ENCODE measurements at regions not wholly inside any gene's neighbourhood (a gene's known extent, or its start where the extent isn't known, plus 50 kb on each side); places are given as distances from the start of the nearest gene placed in this dataset.

GRCh38 chr9:135263511-135263910, 176.0 kb downstream of the OLFM1 start:
- Histone ChIP-seq H3K4me3 (ENCODE audit: low read depth, low read length) (no peak overlapping the region), H3K27me3 (ENCODE audit: control insufficient read depth, insufficient read depth, low read length) (no peaks in the 10 kb centered on the region), H3K36me3 (ENCODE audit: control insufficient read depth, insufficient read depth, low read length) (no peaks in the 10 kb centered on the region), H3K9ac (ENCODE audit: low read depth, low read length) (no peak overlapping the region), H3K4me1 (ENCODE audit: control insufficient read depth, insufficient read depth, low read length) (peaks cover 5% of the 10 kb centered on the region), H3K9me3 (ENCODE audit: control insufficient read depth, insufficient read depth, low read length) (no peaks in the 10 kb centered on the region)

GRCh38 chr9:135265931-135266330, 178.5 kb downstream of the OLFM1 start:
- Histone ChIP-seq H3K4me3 (ENCODE audit: low read depth, low read length) (no peak overlapping the region), H3K36me3 (ENCODE audit: control insufficient read depth, insufficient read depth, low read length) (no peaks in the 10 kb centered on the region), H3K9me3 (ENCODE audit: control insufficient read depth, insufficient read depth, low read length) (no peaks in the 10 kb centered on the region), H3K9ac (ENCODE audit: low read depth, low read length) (no peak overlapping the region), H3K27me3 (ENCODE audit: control insufficient read depth, insufficient read depth, low read length) (no peaks in the 10 kb centered on the region), H3K4me1 (ENCODE audit: control insufficient read depth, insufficient read depth, low read length) (peaks cover 4% of the 10 kb centered on the region)

GRCh38 chr9:135267191-135267809, 179.8 kb downstream of the OLFM1 start:
- Histone ChIP-seq H3K9ac (ENCODE audit: low read depth, low read length) (no peak overlapping the region), H3K27me3 (ENCODE audit: control insufficient read depth, insufficient read depth, low read length) (no peaks in the 10 kb centered on the region), H3K9me3 (ENCODE audit: control insufficient read depth, insufficient read depth, low read length) (no peaks in the 10 kb centered on the region), H3K4me3 (ENCODE audit: low read depth, low read length) (no peak overlapping the region), H3K36me3 (ENCODE audit: control insufficient read depth, insufficient read depth, low read length) (no peaks in the 10 kb centered on the region), H3K4me1 (ENCODE audit: control insufficient read depth, insufficient read depth, low read length) (no peaks in the 10 kb centered on the region)

GRCh38 chr9:135268031-135268430, 180.6 kb downstream of the OLFM1 start:
- H3K4me1 ChIP-seq (ENCODE audit: control insufficient read depth, insufficient read depth, low read length), result no peaks in the 10 kb centered on the region
- H3K27me3 ChIP-seq (ENCODE audit: control insufficient read depth, insufficient read depth, low read length), result no peaks in the 10 kb centered on the region
- H3K9me3 ChIP-seq (ENCODE audit: control insufficient read depth, insufficient read depth, low read length), result no peaks in the 10 kb centered on the region
- H3K9ac ChIP-seq (ENCODE audit: low read depth, low read length), result no peak overlapping the region
- H3K4me3 ChIP-seq (ENCODE audit: low read depth, low read length), result no peak overlapping the region
- H3K36me3 ChIP-seq (ENCODE audit: control insufficient read depth, insufficient read depth, low read length), result no peaks in the 10 kb centered on the region

GRCh38 chr9:135268981-135269380, 181.5 kb downstream of the OLFM1 start:
- no peaks in the 10 kb centered on the region for H3K9me3 ChIP-seq (ENCODE audit: control insufficient read depth, insufficient read depth, low read length)
- H3K4me1 ChIP-seq (ENCODE audit: control insufficient read depth, insufficient read depth, low read length), result no peaks in the 10 kb centered on the region
- H3K27me3 ChIP-seq (ENCODE audit: control insufficient read depth, insufficient read depth, low read length), result no peaks in the 10 kb centered on the region

GRCh38 chr9:135269912-135270830, 182.7 kb downstream of the OLFM1 start:
- no peaks in the 10 kb centered on the region for H3K27me3 ChIP-seq (ENCODE audit: control insufficient read depth, insufficient read depth, low read length)
- no peaks in the 10 kb centered on the region for H3K4me1 ChIP-seq (ENCODE audit: control insufficient read depth, insufficient read depth, low read length)
- no peak overlapping the region for H3K9ac ChIP-seq (ENCODE audit: low read depth, low read length)
- H3K4me3 ChIP-seq (ENCODE audit: low read depth, low read length), result no peak overlapping the region
- H3K9me3 ChIP-seq (ENCODE audit: control insufficient read depth, insufficient read depth, low read length), result no peaks in the 10 kb centered on the region
- no peaks in the 10 kb centered on the region for H3K36me3 ChIP-seq (ENCODE audit: control insufficient read depth, insufficient read depth, low read length)

More at GRCh38 chr9:135268981-135269380, 181.5 kb downstream of the OLFM1 start:
- Histone ChIP-seq H3K36me3 (ENCODE audit: control insufficient read depth, insufficient read depth, low read length) (no peaks in the 10 kb centered on the region), H3K4me3 (ENCODE audit: low read depth, low read length) (no peak overlapping the region), H3K9ac (ENCODE audit: low read depth, low read length) (no peak overlapping the region)

- Histone ChIP-seq H3K4me3 (ENCODE audit: low read depth, low read length) (no peak overlapping the region), H3K9ac (ENCODE audit: low read depth, low read length) (no peak overlapping the region), H3K9me3 (ENCODE audit: control insufficient read depth, insufficient read depth, low read length) (no peaks in the 10 kb centered on the region), H3K36me3 (ENCODE audit: control insufficient read depth, insufficient read depth, low read length) (no peaks in the 10 kb centered on the region), H3K4me1 (ENCODE audit: control insufficient read depth, insufficient read depth, low read length) (no peaks in the 10 kb centered on the region), H3K27me3 (ENCODE audit: control insufficient read depth, insufficient read depth, low read length) (no peaks in the 10 kb centered on the region)
These were observed 184.0 kb downstream of the OLFM1 start for GRCh38 chr9:135271425-135271824.

GRCh38 chr9:135272608-135273007, 185.1 kb downstream of the OLFM1 start:
- no peaks in the 10 kb centered on the region for H3K9me3 ChIP-seq (ENCODE audit: control insufficient read depth, insufficient read depth, low read length)
- no peaks in the 10 kb centered on the region for H3K36me3 ChIP-seq (ENCODE audit: control insufficient read depth, insufficient read depth, low read length)
- no peak overlapping the region for H3K9ac ChIP-seq (ENCODE audit: low read depth, low read length)
- H3K27me3 ChIP-seq (ENCODE audit: control insufficient read depth, insufficient read depth, low read length), result no peaks in the 10 kb centered on the region
- H3K4me1 ChIP-seq (ENCODE audit: control insufficient read depth, insufficient read depth, low read length), result no peaks in the 10 kb centered on the region
- no peak overlapping the region for H3K4me3 ChIP-seq (ENCODE audit: low read depth, low read length)

GRCh38 chr9:135273008-135273407, 185.5 kb downstream of the OLFM1 start:
- Histone ChIP-seq H3K36me3 (ENCODE audit: control insufficient read depth, insufficient read depth, low read length) (no peaks in the 10 kb centered on the region), H3K27me3 (ENCODE audit: control insufficient read depth, insufficient read depth, low read length) (no peaks in the 10 kb centered on the region), H3K4me1 (ENCODE audit: control insufficient read depth, insufficient read depth, low read length) (no peaks in the 10 kb centered on the region), H3K4me3 (ENCODE audit: low read depth, low read length) (no peak overlapping the region), H3K9ac (ENCODE audit: low read depth, low read length) (no peak overlapping the region), H3K9me3 (ENCODE audit: control insufficient read depth, insufficient read depth, low read length) (no peaks in the 10 kb centered on the region)

- H3K9ac ChIP-seq (ENCODE audit: low read depth, low read length), result no peak overlapping the region
- H3K27me3 ChIP-seq (ENCODE audit: control insufficient read depth, insufficient read depth, low read length), result no peaks in the 10 kb centered on the region
- no peak overlapping the region for H3K4me3 ChIP-seq (ENCODE audit: low read depth, low read length)
- no peaks in the 10 kb centered on the region for H3K36me3 ChIP-seq (ENCODE audit: control insufficient read depth, insufficient read depth, low read length)
- no peaks in the 10 kb centered on the region for H3K9me3 ChIP-seq (ENCODE audit: control insufficient read depth, insufficient read depth, low read length)
- no peaks in the 10 kb centered on the region for H3K4me1 ChIP-seq (ENCODE audit: control insufficient read depth, insufficient read depth, low read length)
These were observed 187.7 kb downstream of the OLFM1 start for GRCh38 chr9:135275163-135275562.

GRCh38 chr9:135275571-135276289, 188.3 kb downstream of the OLFM1 start:
- Histone ChIP-seq H3K9ac (ENCODE audit: low read depth, low read length) (no peak overlapping the region), H3K36me3 (ENCODE audit: control insufficient read depth, insufficient read depth, low read length) (no peaks in the 10 kb centered on the region), H3K4me3 (ENCODE audit: low read depth, low read length) (no peak overlapping the region), H3K27me3 (ENCODE audit: control insufficient read depth, insufficient read depth, low read length) (no peaks in the 10 kb centered on the region), H3K9me3 (ENCODE audit: control insufficient read depth, insufficient read depth, low read length) (no peaks in the 10 kb centered on the region), H3K4me1 (ENCODE audit: control insufficient read depth, insufficient read depth, low read length) (no peaks in the 10 kb centered on the region)
